NCI-H510A treated with DMSO at 0.1 percent for 48 hours (cell line): ENCODE measurements at regions not wholly inside any gene's neighbourhood (a gene's known extent, or its start where the extent isn't known, plus 50 kb on each side); places are given as distances from the start of the nearest gene placed in this dataset.

Experiments
- DNase-seq: peaks from one replicate; lab custom pipeline; 2025; lab: John Stamatoyannopoulos, UW

DNA sequence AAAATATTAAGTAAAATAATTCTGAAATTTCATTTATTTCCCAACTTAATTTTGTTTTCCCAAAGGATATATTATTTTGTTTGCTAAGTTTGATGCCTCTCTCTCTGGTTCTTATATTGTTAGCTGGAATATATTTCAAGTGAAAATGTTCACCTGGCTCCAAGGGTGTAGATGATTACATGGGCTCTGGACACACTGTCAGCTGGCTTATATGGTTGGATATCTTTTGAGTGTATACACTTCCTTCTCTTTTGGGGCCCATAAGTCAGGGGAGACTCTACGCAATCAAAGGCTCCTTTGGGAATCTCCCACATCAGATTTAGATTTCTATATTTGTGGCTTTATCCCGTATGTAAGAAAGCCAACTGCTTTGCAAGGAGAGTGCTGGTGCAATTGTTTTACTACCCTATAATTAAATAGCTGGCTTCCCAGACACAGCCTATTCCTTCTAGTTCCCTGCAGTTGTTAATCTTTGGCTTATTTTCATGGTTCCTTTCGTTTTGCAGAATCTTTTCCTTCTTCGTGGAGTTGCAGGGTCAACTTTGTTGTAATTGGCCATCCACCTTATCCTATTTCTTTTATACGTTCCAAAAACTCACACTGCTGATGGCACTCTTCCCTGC lies 225.7 kb downstream of the DPH6 start:
- DNase-seq = no peak

GRCh38 chr15:35319354-35319753 lies 226.6 kb downstream of the DPH6 start:
- DNase-seq = no peak

DNA sequence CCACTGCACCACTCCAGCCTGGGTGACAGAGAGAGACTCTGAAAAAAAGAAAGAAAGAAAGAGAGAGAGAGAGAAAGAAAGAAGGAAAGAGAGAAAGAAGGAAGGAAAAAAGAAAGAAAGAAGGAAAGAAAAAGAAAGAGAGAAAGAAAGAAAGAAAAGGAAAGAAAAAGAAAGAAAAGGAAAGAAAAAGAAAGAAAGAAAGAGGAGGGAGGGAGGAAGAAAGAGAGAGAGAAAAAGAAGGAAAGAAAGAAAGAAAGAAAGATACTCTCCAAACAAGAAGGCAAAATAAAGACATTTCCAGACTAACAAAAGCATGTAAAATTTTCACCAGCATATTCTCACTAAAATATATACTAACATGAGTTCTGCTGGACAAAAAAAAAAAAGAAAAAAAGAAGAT lies 228.7 kb downstream of the DPH6 start:
- no peak for DNase-seq

GRCh38 chr15:35312344-35312743 lies 227.2 kb upstream of the NANOGP8 start:
- DNase-seq = no peak

- no peak for DNase-seq
These were observed 226.5 kb upstream of the NANOGP8 start for GRCh38 chr15:35311615-35312014.

DNA sequence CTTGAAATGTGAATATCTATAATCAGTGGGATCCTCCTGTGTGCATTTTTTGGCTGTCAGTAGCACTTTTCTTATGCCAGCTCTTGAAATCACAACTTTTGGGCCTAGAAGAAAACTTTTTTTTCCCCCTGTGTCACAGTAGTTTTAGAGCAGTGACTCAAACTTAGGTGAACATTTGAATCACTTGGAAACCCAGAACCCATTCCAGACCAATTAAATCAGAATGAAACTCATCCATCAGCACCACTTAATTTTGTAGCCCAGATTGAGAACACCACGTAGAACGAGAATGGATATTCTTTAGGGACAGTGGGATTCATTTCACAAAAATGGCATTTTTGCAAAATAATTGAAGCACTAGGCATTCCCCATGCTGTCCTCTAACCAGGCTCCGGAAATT lies 224.8 kb upstream of the NANOGP8 start:
- DNase-seq = no peak

- peak; percentile 19 for DNase-seq
These were observed 223.7 kb upstream of the NANOGP8 start for GRCh38 chr15:35308802-35309201.

DNA sequence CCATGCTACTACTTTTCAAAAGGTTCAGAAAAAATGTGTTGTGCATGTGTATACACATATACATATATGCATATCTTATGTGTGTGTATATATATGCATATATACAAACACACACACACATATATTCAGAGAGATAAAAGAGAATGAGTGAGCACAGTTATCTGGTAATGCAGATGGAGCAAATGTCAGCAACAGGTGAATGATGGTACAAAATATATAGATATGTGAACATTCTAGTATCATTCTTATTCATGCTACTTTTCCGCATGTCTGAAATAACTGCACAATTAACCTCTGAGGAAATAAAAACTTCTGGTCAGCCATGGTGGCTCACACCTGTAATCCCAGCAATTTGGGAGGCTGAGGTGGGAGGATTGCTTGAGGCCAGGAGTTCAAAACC lies 222.6 kb upstream of the NANOGP8 start:
- DNase-seq = no peak

DNA sequence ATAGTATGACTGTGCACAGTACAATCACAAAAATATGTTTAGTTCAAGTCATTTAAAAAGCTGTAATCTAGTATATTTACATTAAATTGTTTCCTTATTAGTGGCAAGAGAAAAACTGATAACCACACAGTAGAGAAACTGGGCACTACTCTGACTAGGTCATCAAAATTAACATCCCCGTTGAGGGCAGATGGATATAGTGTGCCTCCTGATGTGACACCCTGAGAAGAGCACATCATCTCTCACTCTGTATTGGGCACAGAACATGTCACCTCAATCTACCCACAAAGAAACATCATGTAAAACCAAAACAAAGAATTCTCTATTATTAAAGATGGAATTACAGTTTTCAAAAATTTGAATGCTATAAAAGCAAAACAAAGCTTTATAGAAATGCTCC lies 221.9 kb upstream of the NANOGP8 start:
- DNase-seq = no peak

DNA sequence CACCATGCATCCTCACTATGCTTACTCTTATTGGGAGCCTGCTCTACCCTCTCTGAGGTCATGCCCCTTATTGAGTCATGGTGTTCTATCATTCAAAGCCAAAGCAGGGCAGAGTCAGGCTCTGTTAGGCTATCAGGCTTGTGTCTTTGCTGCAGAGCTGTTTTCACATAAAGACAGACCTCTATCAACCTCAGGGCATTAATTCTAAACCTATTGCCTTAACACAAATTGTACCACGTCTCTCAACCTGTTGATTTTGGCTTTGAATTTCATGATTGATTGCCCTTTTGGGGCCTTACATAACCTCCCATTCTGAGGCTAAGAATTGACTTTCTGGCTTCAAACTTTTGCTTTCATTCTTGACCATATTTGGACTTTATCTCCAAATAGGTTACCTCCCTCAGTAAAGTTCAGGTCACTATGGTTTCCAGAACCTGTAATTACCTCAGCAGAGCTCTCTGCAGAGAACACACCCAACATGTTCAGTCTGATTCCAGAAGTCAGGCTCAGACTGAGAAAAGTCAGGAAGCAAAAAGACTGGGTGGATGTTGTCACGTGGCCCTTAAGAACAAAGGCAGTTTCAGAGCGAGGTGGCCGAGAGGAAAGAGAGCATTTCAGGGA lies 221.4 kb upstream of the NANOGP8 start:
- no peak for DNase-seq

DNA sequence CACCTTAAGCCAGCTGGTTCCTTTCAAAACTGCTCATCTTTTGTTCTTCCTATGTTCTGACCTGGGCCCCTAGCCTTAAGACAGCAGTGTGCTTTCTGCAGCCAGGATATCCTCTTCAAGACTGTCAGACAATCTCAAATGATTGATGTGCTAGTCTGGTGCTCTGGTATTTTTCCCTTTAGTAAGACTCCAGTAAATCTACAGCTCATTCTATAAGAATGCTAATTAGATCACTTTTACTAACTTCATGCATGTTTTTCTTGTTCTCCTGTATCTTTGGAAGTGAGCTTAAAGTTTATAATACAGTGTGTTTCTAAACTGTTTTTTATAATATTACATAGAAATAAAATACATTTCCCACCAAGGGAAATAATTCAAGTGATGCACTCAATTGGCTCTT lies 220.9 kb upstream of the NANOGP8 start:
- no peak for DNase-seq

DNA sequence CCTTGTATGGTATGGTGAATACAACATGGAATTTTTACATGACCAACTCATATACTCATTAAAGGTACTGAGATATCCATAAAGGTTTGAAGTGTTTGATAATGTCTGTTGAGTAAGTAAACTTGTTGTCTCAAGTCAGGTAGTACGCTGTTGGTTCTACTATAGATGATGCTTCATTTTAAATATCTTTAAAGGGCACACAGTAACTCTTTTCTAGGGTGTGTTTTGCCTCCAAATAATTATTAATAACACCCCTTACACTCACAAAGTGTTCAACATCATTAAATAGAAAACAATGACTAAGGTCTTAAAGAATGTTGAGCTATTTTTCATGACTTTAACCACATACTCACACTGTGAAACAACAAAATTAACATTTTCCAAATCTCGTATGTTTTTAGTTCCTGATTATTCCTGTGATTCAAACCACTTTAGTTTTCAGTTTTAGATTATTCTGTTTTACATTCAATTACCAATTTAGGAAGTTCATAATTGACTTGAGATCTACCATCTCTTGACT lies 220.0 kb upstream of the NANOGP8 start:
- DNase-seq = no peak

DNA sequence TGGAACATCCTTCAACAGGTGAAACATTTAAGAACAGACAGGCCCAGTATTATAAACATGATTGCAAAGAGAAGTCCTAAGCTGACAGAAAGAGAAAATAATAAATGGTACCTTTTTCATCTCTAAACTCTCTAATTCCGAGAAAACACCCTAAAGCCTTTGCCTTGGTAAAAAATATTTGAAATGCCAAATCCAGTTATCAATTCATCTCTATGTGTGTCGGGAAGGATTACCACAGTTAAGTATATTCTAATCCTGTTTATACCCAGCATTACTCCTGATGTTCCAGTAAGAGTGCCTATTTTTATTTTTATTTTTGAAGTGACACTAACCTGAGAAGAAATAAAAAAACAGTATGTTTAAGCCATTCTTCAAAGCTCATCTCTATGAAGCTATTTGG lies 219.3 kb upstream of the NANOGP8 start:
- no peak for DNase-seq

DNA sequence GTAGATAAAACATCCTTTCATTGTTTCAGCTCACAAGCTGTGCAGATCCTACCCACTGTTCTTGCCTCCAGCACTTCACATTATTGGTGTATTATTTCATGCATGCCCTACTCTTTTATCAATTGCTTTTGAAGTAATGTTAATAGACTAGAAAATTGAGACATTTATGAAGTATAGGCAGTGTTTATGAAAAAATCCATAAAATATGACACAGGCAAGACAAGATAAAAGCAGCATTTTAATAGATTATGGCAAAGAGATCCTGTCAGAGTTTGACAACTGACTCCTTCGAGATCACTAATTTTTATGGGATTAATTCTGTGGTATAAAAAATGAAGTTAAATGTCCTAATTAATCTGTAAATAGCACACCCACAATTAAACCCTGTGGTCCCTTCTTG lies 217.2 kb upstream of the NANOGP8 start:
- DNase-seq = no peak

- no peak for DNase-seq
These were observed 216.0 kb upstream of the NANOGP8 start for GRCh38 chr15:35301088-35301487.

GRCh38 chr15:35299059-35299735 lies 214.1 kb upstream of the NANOGP8 start:
- no peak for DNase-seq

GRCh38 chr15:35298509-35298908 lies 213.4 kb upstream of the NANOGP8 start:
- no peak for DNase-seq

- DNase-seq = no peak
These were observed 208.4 kb upstream of the NANOGP8 start for GRCh38 chr15:35293353-35294130.

DNA sequence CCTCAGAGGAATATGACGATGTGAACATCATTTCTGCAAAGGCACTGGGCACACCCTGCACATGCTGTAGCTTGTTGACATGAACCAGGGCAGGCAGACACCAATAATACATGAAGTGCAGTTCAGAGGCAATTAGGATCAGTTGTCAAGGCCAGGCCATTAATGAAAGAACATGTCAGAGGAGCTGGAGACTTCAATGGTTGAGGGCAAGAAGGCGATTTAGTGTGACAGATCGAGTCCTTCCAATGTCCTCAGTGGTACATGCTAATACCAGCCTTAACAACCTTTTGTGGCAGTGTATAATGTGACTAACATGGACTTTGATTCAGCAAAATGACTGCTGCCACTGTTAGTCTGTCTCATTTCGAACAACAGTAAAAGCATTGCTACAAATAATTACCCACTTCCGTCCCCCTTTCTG lies 205.2 kb upstream of the NANOGP8 start:
- no peak for DNase-seq

DNA sequence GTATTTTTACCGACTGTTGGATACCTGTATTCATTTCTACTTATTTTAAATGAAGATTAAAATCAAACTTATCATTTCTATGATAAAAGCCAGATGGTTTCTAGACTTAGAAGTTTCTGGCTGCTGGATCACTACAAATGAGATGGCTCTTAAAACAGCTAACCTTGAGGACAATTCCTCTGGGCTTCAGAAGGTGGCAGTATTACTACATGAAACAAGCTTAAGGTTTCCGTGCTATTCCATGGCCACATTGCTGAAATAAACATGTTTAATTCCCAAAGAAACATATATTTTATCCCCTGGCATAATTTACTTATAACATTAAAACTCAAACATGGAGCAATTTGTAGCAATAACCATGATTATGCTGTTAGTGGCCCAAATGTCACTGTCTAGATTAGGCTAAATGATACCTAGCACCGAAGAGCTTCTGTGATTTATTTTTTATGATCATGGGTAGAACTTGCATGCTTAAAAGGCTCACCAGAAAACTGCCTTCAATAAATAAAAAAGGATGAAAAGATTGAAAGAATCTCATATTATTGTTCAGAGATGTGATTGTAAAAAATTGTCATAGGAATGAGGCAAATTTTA lies 204.0 kb upstream of the NANOGP8 start:
- peak; percentile 68 for DNase-seq

DNA sequence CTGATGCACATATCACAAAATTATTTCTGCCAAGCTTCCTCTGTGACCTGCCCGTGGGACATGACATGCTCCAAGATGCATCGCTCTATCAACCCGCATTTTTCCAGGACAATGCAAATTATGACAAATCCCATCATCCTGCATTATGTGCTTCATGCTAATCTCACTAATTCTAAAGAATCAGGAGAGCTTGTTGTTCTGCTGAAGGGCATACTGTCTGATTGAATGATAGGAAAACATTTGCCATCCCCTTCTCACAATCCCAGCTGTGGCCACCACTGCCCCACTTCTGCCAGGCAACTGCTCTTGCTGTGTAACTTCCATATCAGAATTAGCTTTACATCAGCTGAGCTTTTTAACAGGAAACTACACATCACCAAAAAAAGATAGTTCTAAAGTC lies 203.5 kb upstream of the NANOGP8 start:
- no peak for DNase-seq

- DNase-seq = no peak
These were observed 201.6 kb upstream of the NANOGP8 start for GRCh38 chr15:35286721-35287120.
